ENCODE measurements at regions not wholly inside any gene's neighbourhood (a gene's known extent, or its start where the extent isn't known, plus 50 kb on each side); places are given as distances from the start of the nearest gene placed in this dataset.

- intact Hi-C loops (cut with DNase I, micrococcal nuclease), result no loop called here
Measured at GRCh38 chr21:43302769-43303168, 124.2 kb downstream of the SIK1 start.

GRCh38 chr21:43302062-43302700, 124.8 kb downstream of the SIK1 start:
- ATAC-seq (ENCODE audit: poor library complexity) (no peak), DNase-seq (no peak)
- Mint-ChIP-seq H3K4me1 (ENCODE audit: low read depth) (no peaks in the 10 kb centered on the region), H3K9me3 (no peaks in the 10 kb centered on the region), H3K27ac (no peak overlapping the region), H3K36me3 (ENCODE audit: low read depth) (no peaks in the 10 kb centered on the region), H3K4me3 (no peak overlapping the region), H3K27me3 (peaks cover 7% of the 10 kb centered on the region)
- Histone ChIP-seq H3K27me3 (ENCODE audit: control insufficient read depth in 1 of 2, insufficient read depth in 2 of 2, low read length in 2 of 2) (no peaks in the 10 kb centered on the region), H3K4me3 (ENCODE audit: low read length) (no peak overlapping the region), H3K36me3 (ENCODE audit: insufficient read depth, low read length) (no peaks in the 10 kb centered on the region), H3K9me3 (ENCODE audit: control insufficient read depth in 1 of 2, insufficient read depth in 1 of 2, low read length in 2 of 2) (peaks cover 0 to 11% of the 10 kb centered on the region in 2 experiments), H3K27ac (ENCODE audit: low read depth in 1 of 2, low read length in 2 of 2) (no peak overlapping the region), H3K4me1 (ENCODE audit: insufficient read depth, low read length) (no peaks in the 10 kb centered on the region)
- no peak for TF ChIP-seq CTCF (IDR thresholded peaks at IDR 0.05)
- ChIA-PET POLR2A (no interaction called here), CTCF (no interaction called here)
- intact Hi-C loops (cut with DNase I, micrococcal nuclease), result no loop called here

More at GRCh38 chr21:43302769-43303168, 124.2 kb downstream of the SIK1 start:
- Histone ChIP-seq H3K9me3 (ENCODE audit: control insufficient read depth in 1 of 2, insufficient read depth in 1 of 2, low read length in 2 of 2) (peaks cover 0 to 11% of the 10 kb centered on the region in 2 experiments), H3K4me3 (ENCODE audit: low read length) (no peak overlapping the region), H3K27me3 (ENCODE audit: control insufficient read depth in 1 of 2, insufficient read depth in 2 of 2, low read length in 2 of 2) (no peaks in the 10 kb centered on the region), H3K4me1 (ENCODE audit: insufficient read depth, low read length) (no peaks in the 10 kb centered on the region), H3K36me3 (ENCODE audit: insufficient read depth, low read length) (no peaks in the 10 kb centered on the region), H3K27ac (ENCODE audit: low read depth in 1 of 2, low read length in 2 of 2) (no peak overlapping the region)
- no peaks in the 10 kb centered on the region for H3K4me1 Mint-ChIP-seq (ENCODE audit: low read depth)
- ChIA-PET POLR2A (no interaction called here), CTCF (no interaction called here)
- no peak for ATAC-seq (ENCODE audit: poor library complexity)
- peaks cover 7% of the 10 kb centered on the region for H3K27me3 Mint-ChIP-seq
- DNase-seq, result no peak
- H3K36me3 Mint-ChIP-seq (ENCODE audit: low read depth), result no peaks in the 10 kb centered on the region
- TF ChIP-seq CTCF (IDR thresholded peaks at IDR 0.05), result no peak
- no peaks in the 10 kb centered on the region for H3K9me3 Mint-ChIP-seq
- no peak overlapping the region for H3K27ac Mint-ChIP-seq
- no peak overlapping the region for H3K4me3 Mint-ChIP-seq

- intact Hi-C loops (cut with DNase I, micrococcal nuclease), result no loop called here
- no peaks in the 10 kb centered on the region for H3K4me1 ChIP-seq (ENCODE audit: insufficient read depth, low read length)
- no peaks in the 10 kb centered on the region for H3K4me1 Mint-ChIP-seq (ENCODE audit: low read depth)
- no peak overlapping the region for H3K4me3 ChIP-seq (ENCODE audit: low read length)
- POLR2A ChIA-PET, result no interaction called here
- H3K9me3 Mint-ChIP-seq, result no peaks in the 10 kb centered on the region
- DNase-seq, result no peak
- ATAC-seq (ENCODE audit: poor library complexity), result no peak
- H3K36me3 ChIP-seq (ENCODE audit: insufficient read depth, low read length), result no peaks in the 10 kb centered on the region
- peaks cover 7% of the 10 kb centered on the region for H3K27me3 Mint-ChIP-seq
- no peak overlapping the region for H3K4me3 Mint-ChIP-seq
- TF ChIP-seq CTCF (IDR thresholded peaks at IDR 0.05), result no peak
- H3K9me3 ChIP-seq (ENCODE audit: control insufficient read depth in 1 of 2, insufficient read depth in 1 of 2, low read length in 2 of 2), result peaks cover 0 to 11% of the 10 kb centered on the region in 2 experiments
- no peaks in the 10 kb centered on the region for H3K36me3 Mint-ChIP-seq (ENCODE audit: low read depth)
- no peak overlapping the region for H3K27ac ChIP-seq (ENCODE audit: low read depth in 1 of 2, low read length in 2 of 2)
- H3K27me3 ChIP-seq (ENCODE audit: control insufficient read depth in 1 of 2, insufficient read depth in 2 of 2, low read length in 2 of 2), result no peaks in the 10 kb centered on the region
- H3K27ac Mint-ChIP-seq, result no peak overlapping the region
- CTCF ChIA-PET, result no interaction called here
Measured at GRCh38 chr21:43301409-43302061, 125.4 kb downstream of the SIK1 start.
